ENCODE measurements at regions not wholly inside any gene's neighbourhood (a gene's known extent, or its start where the extent isn't known, plus 50 kb on each side); places are given as distances from the start of the nearest gene placed in this dataset.

DNA sequence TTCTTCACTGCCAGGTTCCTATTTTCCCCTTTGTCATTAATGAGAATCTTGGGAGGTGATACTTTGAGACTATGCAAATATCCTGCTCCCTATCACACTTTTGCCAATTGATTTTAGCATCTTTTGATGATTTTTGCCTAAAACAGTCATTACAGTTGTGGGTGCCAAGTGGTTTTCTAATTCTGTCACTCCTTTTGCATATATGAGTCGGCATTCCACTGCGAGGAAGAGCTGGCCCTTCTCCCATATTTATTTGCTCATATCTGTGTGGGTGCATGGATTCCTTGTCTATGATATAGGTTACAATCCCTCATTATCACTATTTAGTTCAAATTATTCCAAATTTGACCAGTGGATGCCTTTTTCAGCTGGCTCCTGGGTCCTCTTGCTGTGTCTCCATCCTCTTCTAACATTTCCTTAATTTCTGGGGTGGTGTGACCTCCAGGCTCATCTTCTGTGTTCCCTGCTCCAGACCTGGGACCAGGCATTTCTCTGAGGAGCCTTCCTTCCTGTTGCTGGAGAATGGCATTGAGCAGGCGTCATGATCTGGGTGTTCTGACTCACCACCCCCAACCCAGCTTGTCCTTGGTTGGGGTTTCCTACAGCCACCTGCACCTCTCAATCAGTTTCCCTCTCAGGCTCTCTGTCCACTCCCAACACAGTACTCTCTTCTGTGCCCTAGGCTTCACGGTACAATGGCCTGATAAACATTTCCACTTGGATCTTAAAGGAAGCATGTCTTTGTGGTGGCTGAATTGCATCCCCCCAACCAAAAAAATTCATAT, 106.7 kb downstream of the NXNL2 start:
- TF ChIP-seq POLR2AphosphoS5 (IDR thresholded peaks at IDR 0.05; ENCODE audit: low read depth, low read length) (no peak), REST (IDR thresholded peaks at IDR 0.05; ENCODE audit: insufficient read depth in 1 of 2, low read depth in 2 of 2, low read length in 2 of 2) (no peak), SIN3A (IDR thresholded peaks at IDR 0.05; ENCODE audit: borderline replicate concordance, insufficient read depth, low read length) (no peak), TAF1 (IDR thresholded peaks at IDR 0.05; ENCODE audit: borderline replicate concordance, insufficient read depth, low read length) (no peak), FOXP2 (optimal IDR thresholded peaks at IDR 0.05; ENCODE audit: borderline replicate concordance, extremely low read depth, extremely low read length, insufficient read depth) (no peak)

- TF ChIP-seq TAF1 (IDR thresholded peaks at IDR 0.05; ENCODE audit: borderline replicate concordance, insufficient read depth, low read length) (no peak), POLR2AphosphoS5 (IDR thresholded peaks at IDR 0.05; ENCODE audit: low read depth, low read length) (no peak), REST (IDR thresholded peaks at IDR 0.05; ENCODE audit: insufficient read depth in 1 of 2, low read depth in 2 of 2, low read length in 2 of 2) (no peak), SIN3A (IDR thresholded peaks at IDR 0.05; ENCODE audit: borderline replicate concordance, insufficient read depth, low read length) (no peak), FOXP2 (optimal IDR thresholded peaks at IDR 0.05; ENCODE audit: borderline replicate concordance, extremely low read depth, extremely low read length, insufficient read depth) (no peak)
These were observed 107.4 kb downstream of the NXNL2 start for GRCh38 chr9:88642336-88642735.

DNA sequence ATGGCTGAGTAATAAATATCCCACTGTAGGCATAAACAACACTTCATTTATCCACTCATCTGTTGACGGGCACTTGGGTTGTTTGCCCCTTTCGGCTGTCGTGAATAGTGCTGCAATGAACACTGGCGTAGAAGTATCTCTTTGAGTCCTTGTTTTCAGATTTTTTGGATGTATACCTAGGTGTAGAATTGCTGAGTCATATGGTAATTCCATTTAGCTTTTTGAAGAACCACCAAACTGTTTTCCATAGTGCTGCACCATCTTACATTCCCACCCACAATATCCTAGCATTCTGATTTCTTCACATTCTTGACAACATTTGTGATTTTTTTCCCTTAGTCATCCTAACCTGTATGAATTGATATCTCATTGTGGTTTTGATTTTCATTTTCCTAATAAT, 109.0 kb downstream of the NXNL2 start:
- TF ChIP-seq POLR2AphosphoS5 (IDR thresholded peaks at IDR 0.05; ENCODE audit: low read depth, low read length) (no peak), SIN3A (IDR thresholded peaks at IDR 0.05; ENCODE audit: borderline replicate concordance, insufficient read depth, low read length) (no peak), TAF1 (IDR thresholded peaks at IDR 0.05; ENCODE audit: borderline replicate concordance, insufficient read depth, low read length) (no peak), FOXP2 (optimal IDR thresholded peaks at IDR 0.05; ENCODE audit: borderline replicate concordance, extremely low read depth, extremely low read length, insufficient read depth) (no peak), REST (IDR thresholded peaks at IDR 0.05; ENCODE audit: insufficient read depth in 1 of 2, low read depth in 2 of 2, low read length in 2 of 2) (no peak)

GRCh38 chr9:88645172-88645878, 110.3 kb downstream of the NXNL2 start:
- no peak for TF ChIP-seq TAF1 (IDR thresholded peaks at IDR 0.05; ENCODE audit: borderline replicate concordance, insufficient read depth, low read length)
- TF ChIP-seq POLR2AphosphoS5 (IDR thresholded peaks at IDR 0.05; ENCODE audit: low read depth, low read length): no peak
- TF ChIP-seq FOXP2 (optimal IDR thresholded peaks at IDR 0.05; ENCODE audit: borderline replicate concordance, extremely low read depth, extremely low read length, insufficient read depth): no peak
- TF ChIP-seq SIN3A (IDR thresholded peaks at IDR 0.05; ENCODE audit: borderline replicate concordance, insufficient read depth, low read length): no peak
- no peak for TF ChIP-seq REST (IDR thresholded peaks at IDR 0.05; ENCODE audit: insufficient read depth in 1 of 2, low read depth in 2 of 2, low read length in 2 of 2)

Measured in PFSK-1 (cell line).